ENCODE measurements at regions not wholly inside any gene's neighbourhood (a gene's known extent, or its start where the extent isn't known, plus 50 kb on each side); places are given as distances from the start of the nearest gene placed in this dataset.

- H4K91ac ChIP-seq (replicated peaks; ENCODE audit: insufficient read length, low read length), result no peak overlapping the region
- H3K23me2 ChIP-seq (ENCODE audit: low read depth, low read length), result no peaks in the 10 kb centered on the region
- H2AK5ac ChIP-seq (ENCODE audit: low read depth, low read length), result no peak overlapping the region
- H3K56ac ChIP-seq (replicated peaks; ENCODE audit: insufficient read length, low read depth, low read length), result no peak overlapping the region
- 88% methylated on average over 6 of the region's 6 CpGs; no CpG with 5 or more reads in 1 of the 2 experiments for WGBS, 2 experiments (ENCODE audit: extremely low coverage in 1 of 2, insufficient coverage in 1 of 2, insufficient read length in 1 of 2, insufficient replicate concordance in 2 of 2, low coverage in 1 of 2, low lambda C conversion rate in 2 of 2, missing lambda C conversion rate in 1 of 2)
- H4K20me1 ChIP-seq (replicated peaks in 1 of 2; ENCODE audit: control insufficient read depth in 1 of 2, insufficient read depth in 2 of 2, low read length in 2 of 2), result no peaks in the 10 kb centered on the region
- H3K18ac ChIP-seq (ENCODE audit: extremely low read depth, low read length), result no peak overlapping the region
- no peak overlapping the region for H4K8ac ChIP-seq (ENCODE audit: extremely low read depth, insufficient read depth, low read length)
- no peak overlapping the region for H2BK20ac ChIP-seq (ENCODE audit: low read length)
- ChIA-PET CTCF (ENCODE audit: partially characterized antibody) (interaction anchor here (1.4 kb wide), 1 partner anchor 82 kb away, joined by 6 read pairs; no protein-coding TSS in a partner anchor), POLR2A (ENCODE audit: partially characterized antibody) (no interaction called here)
- no peak overlapping the region for H3K4me3 ChIP-seq (ENCODE audit: extremely low read depth in 1 of 4, insufficient read depth in 2 of 4, low read depth in 3 of 4, low read length in 4 of 4)
- H4K5ac ChIP-seq (ENCODE audit: insufficient read length, low read depth, low read length), result no peak overlapping the region
- no peak for TF ChIP-seq ZNF274 (IDR thresholded peaks at IDR 0.05; ENCODE audit: borderline replicate concordance, extremely low read depth, low read length)
- no peak for TF ChIP-seq CREB1 (IDR thresholded peaks at IDR 0.05)
- TF ChIP-seq BCL11A (IDR thresholded peaks at IDR 0.05; ENCODE audit: low read depth in 2 of 2, low read length in 2 of 2), result no peak
- no peak for TF ChIP-seq SRF (IDR thresholded peaks at IDR 0.05; ENCODE audit: low read depth, low read length)
- no peak for TF ChIP-seq RNF2 (IDR thresholded peaks at IDR 0.05; ENCODE audit: borderline replicate concordance, low read depth, low read length, missing control alignments, poor library complexity, severe bottlenecking)
- no peak for TF ChIP-seq TCF12 (IDR thresholded peaks at IDR 0.05; ENCODE audit: low read depth, low read length)
- no peak for TF ChIP-seq PHF8 (conservative IDR thresholded peaks at IDR 0.05; ENCODE audit: low read depth, low read length)
- no peak for TF ChIP-seq TBP (IDR thresholded peaks at IDR 0.05; ENCODE audit: low read depth, low read length)
- TF ChIP-seq CTBP2 (IDR thresholded peaks at IDR 0.05; ENCODE audit: borderline replicate concordance, insufficient read depth, insufficient read length, low read length), result no peak
- TF ChIP-seq EZH2 (IDR thresholded peaks at IDR 0.05; ENCODE audit: low read depth, low read length, severe bottlenecking), result no peak
- TF ChIP-seq TAF1 (IDR thresholded peaks at IDR 0.05; ENCODE audit: low read depth, low read length), result no peak
- no peak for TF ChIP-seq JUN (IDR thresholded peaks at IDR 0.05; ENCODE audit: low read depth, low read length)
- H2BK120ac ChIP-seq (replicated peaks; ENCODE audit: low read depth, low read length), result no peak overlapping the region
- H3K27me3 ChIP-seq (replicated peaks in 1 of 4; ENCODE audit: control insufficient read depth in 3 of 4, extremely low read depth in 1 of 4, insufficient read depth in 3 of 4, low read length in 3 of 4), result no peaks in the 10 kb centered on the region
- H3K9me3 ChIP-seq (ENCODE audit: insufficient read depth in 2 of 2, low read depth in 1 of 2, low read length in 1 of 2), result no peaks in the 10 kb centered on the region
- no peak overlapping the region for H3K9ac ChIP-seq (replicated peaks in 1 of 4; ENCODE audit: extremely low read depth in 1 of 4, low read depth in 3 of 4, low read length in 3 of 4)
- H3K79me2 ChIP-seq (ENCODE audit: control insufficient read depth in 1 of 2, insufficient read depth in 2 of 2, low read length in 2 of 2), result no peaks in the 10 kb centered on the region
- H3K4me1 ChIP-seq (replicated peaks in 1 of 4; ENCODE audit: control insufficient read depth in 3 of 4, insufficient read depth in 4 of 4, low read length in 3 of 4), result no peaks in the 10 kb centered on the region
- no peak overlapping the region for H3K14ac ChIP-seq (ENCODE audit: insufficient read length)
- no peaks in the 10 kb centered on the region for H3K79me1 ChIP-seq (ENCODE audit: low read depth, low read length)
- no peak overlapping the region for H2BK5ac ChIP-seq (ENCODE audit: low read depth, low read length)
- H2BK12ac ChIP-seq (ENCODE audit: low read depth, low read length), result no peak overlapping the region
- H3K27ac ChIP-seq (ENCODE audit: low read depth, low read length), result no peak overlapping the region
- no peaks in the 10 kb centered on the region for H3K36me3 ChIP-seq (ENCODE audit: control insufficient read depth in 2 of 4, insufficient read depth in 4 of 4, low read length in 3 of 4)
- no peak overlapping the region for H2BK15ac ChIP-seq (ENCODE audit: low read length)
- DNase-seq (ENCODE audit: low read depth in 1 of 2, low spot score in 2 of 2) (no peak), FAIRE-seq (no peak)
- H3K4me2 ChIP-seq (ENCODE audit: insufficient read depth in 1 of 2, low read depth in 2 of 2, low read length in 2 of 2), result no peak overlapping the region
- no peak overlapping the region for H3K23ac ChIP-seq (ENCODE audit: insufficient read length)
- H2AFZ ChIP-seq (ENCODE audit: low read length), result 0 out of 2 replicates have a peak overlapping the region, but pooled peaks have one; percentile 32
- no peak overlapping the region for H3K4ac ChIP-seq (replicated peaks; ENCODE audit: insufficient read length, low read depth, low read length)
These were observed 256.0 kb downstream of the PMP22 start for GRCh38 chr17:15009087-15009486.

Data from H1 (cell line).